ENCODE measurements at regions not wholly inside any gene's neighbourhood (a gene's known extent, or its start where the extent isn't known, plus 50 kb on each side); places are given as distances from the start of the nearest gene placed in this dataset.

GRCh38 chr2:120850551-120850950 lies 114.9 kb downstream of the GLI2 start:
- H3K27ac ChIP-seq = no peak overlapping the region
- H3K36me3 ChIP-seq = no peaks in the 10 kb centered on the region
- H3K4me1 ChIP-seq (ENCODE audit: control insufficient read depth in 1 of 2, insufficient read depth in 1 of 2, low read depth in 1 of 2, low read length in 1 of 2) = no peaks in the 10 kb centered on the region
- H3K27me3 ChIP-seq = no peaks in the 10 kb centered on the region
- no peaks in the 10 kb centered on the region for H3K9me3 ChIP-seq
- no peak for TF ChIP-seq CTCF (IDR thresholded peaks at IDR 0.05)
- H3K4me3 ChIP-seq (ENCODE audit: low read depth in 1 of 2, low read length in 1 of 2) = no peak overlapping the region

GRCh38 chr2:120851116-120851773 lies 115.6 kb downstream of the GLI2 start:
- Histone ChIP-seq H3K4me1 (ENCODE audit: control insufficient read depth in 1 of 2, insufficient read depth in 1 of 2, low read depth in 1 of 2, low read length in 1 of 2) (no peaks in the 10 kb centered on the region), H3K36me3 (no peaks in the 10 kb centered on the region), H3K27me3 (no peaks in the 10 kb centered on the region), H3K4me3 (ENCODE audit: low read depth in 1 of 2, low read length in 1 of 2) (no peak overlapping the region), H3K27ac (no peak overlapping the region), H3K9me3 (no peaks in the 10 kb centered on the region)
- no peak for TF ChIP-seq CTCF (IDR thresholded peaks at IDR 0.05)

- no peak overlapping the region for H3K27ac ChIP-seq
- H3K36me3 ChIP-seq = no peaks in the 10 kb centered on the region
These were observed 116.6 kb downstream of the GLI2 start for GRCh38 chr2:120852200-120852815.

GRCh38 chr2:120853306-120854013 lies 117.8 kb downstream of the GLI2 start:
- Histone ChIP-seq H3K27ac (no peak overlapping the region), H3K36me3 (no peaks in the 10 kb centered on the region), H3K9me3 (no peaks in the 10 kb centered on the region), H3K4me3 (ENCODE audit: low read depth in 1 of 2, low read length in 1 of 2) (no peak overlapping the region), H3K4me1 (ENCODE audit: control insufficient read depth in 1 of 2, insufficient read depth in 1 of 2, low read depth in 1 of 2, low read length in 1 of 2) (no peaks in the 10 kb centered on the region), H3K27me3 (no peaks in the 10 kb centered on the region)
- TF ChIP-seq CTCF (IDR thresholded peaks at IDR 0.05) = no peak

More at GRCh38 chr2:120852200-120852815, 116.6 kb downstream of the GLI2 start:
- Histone ChIP-seq H3K4me1 (ENCODE audit: control insufficient read depth in 1 of 2, insufficient read depth in 1 of 2, low read depth in 1 of 2, low read length in 1 of 2) (no peaks in the 10 kb centered on the region), H3K9me3 (no peaks in the 10 kb centered on the region), H3K4me3 (ENCODE audit: low read depth in 1 of 2, low read length in 1 of 2) (no peak overlapping the region), H3K27me3 (no peaks in the 10 kb centered on the region)
- TF ChIP-seq CTCF (IDR thresholded peaks at IDR 0.05) = no peak

GRCh38 chr2:120854014-120854620 lies 118.4 kb downstream of the GLI2 start:
- H3K9me3 ChIP-seq = no peaks in the 10 kb centered on the region
- no peaks in the 10 kb centered on the region for H3K27me3 ChIP-seq
- no peak for TF ChIP-seq CTCF (IDR thresholded peaks at IDR 0.05)
- H3K4me1 ChIP-seq (ENCODE audit: control insufficient read depth in 1 of 2, insufficient read depth in 1 of 2, low read depth in 1 of 2, low read length in 1 of 2) = no peaks in the 10 kb centered on the region
- no peaks in the 10 kb centered on the region for H3K36me3 ChIP-seq
- no peak overlapping the region for H3K4me3 ChIP-seq (ENCODE audit: low read depth in 1 of 2, low read length in 1 of 2)
- H3K27ac ChIP-seq = no peak overlapping the region
